IMR-90 (cell line): ENCODE measurements at regions not wholly inside any gene's neighbourhood (a gene's known extent, or its start where the extent isn't known, plus 50 kb on each side); places are given as distances from the start of the nearest gene placed in this dataset.

ENCODE experiments used
- CEBPB ChIP-seq: IDR thresholded peaks from 2 replicates; pipeline ENCODE4 v1.6.1; 2012; ENCODE audit warnings: low read depth, low read length, improper control_type of control experiment
- ELK1 ChIP-seq: fragments of 150-350 bp; IDR thresholded peaks from 2 replicates; pipeline ENCODE4 v1.6.1; 2016; ENCODE audit warnings: low read depth, mild to moderate bottlenecking, low read length, moderate library complexity, borderline replicate concordance
- MXI1 ChIP-seq: IDR thresholded peaks from 2 replicates; pipeline ENCODE4 v1.6.1; 2012; ENCODE audit warnings: low read depth, mild to moderate bottlenecking, low read length, moderate library complexity, borderline replicate concordance
- RAD21 ChIP-seq: IDR thresholded peaks from 2 replicates; pipeline ENCODE4 v1.6.1; 2012; ENCODE audit warnings: low read length, improper control_type of control experiment
- RFX5 ChIP-seq: IDR thresholded peaks from 2 replicates; pipeline ENCODE4 v1.8.0; 2012; ENCODE audit warnings: low read depth, mild to moderate bottlenecking, low read length, moderate library complexity
- USF2 ChIP-seq: fragments of 150-350 bp; IDR thresholded peaks from 2 replicates; pipeline ENCODE4 v1.6.1; 2017; ENCODE audit warnings: mild to moderate bottlenecking, antibody characterized with exemption, low read length, low read depth
- TF ChIP-seq, protein P1 (sequence below): conservative IDR thresholded peaks from 2 replicates; pipeline ENCODE4 v1.5.1; 2012; ENCODE audit warnings: mild to moderate bottlenecking, low read depth, low read length, improper control_type of control experiment

- no peak for TF ChIP-seq MXI1
- TF ChIP-seq ELK1 = no peak
- TF ChIP-seq, protein P1, sequence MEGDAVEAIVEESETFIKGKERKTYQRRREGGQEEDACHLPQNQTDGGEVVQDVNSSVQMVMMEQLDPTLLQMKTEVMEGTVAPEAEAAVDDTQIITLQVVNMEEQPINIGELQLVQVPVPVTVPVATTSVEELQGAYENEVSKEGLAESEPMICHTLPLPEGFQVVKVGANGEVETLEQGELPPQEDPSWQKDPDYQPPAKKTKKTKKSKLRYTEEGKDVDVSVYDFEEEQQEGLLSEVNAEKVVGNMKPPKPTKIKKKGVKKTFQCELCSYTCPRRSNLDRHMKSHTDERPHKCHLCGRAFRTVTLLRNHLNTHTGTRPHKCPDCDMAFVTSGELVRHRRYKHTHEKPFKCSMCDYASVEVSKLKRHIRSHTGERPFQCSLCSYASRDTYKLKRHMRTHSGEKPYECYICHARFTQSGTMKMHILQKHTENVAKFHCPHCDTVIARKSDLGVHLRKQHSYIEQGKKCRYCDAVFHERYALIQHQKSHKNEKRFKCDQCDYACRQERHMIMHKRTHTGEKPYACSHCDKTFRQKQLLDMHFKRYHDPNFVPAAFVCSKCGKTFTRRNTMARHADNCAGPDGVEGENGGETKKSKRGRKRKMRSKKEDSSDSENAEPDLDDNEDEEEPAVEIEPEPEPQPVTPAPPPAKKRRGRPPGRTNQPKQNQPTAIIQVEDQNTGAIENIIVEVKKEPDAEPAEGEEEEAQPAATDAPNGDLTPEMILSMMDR = no peak
- no peak for TF ChIP-seq CEBPB
- TF ChIP-seq USF2 = no peak
- no peak for TF ChIP-seq RFX5
- TF ChIP-seq RAD21 = no peak
Measured at GRCh38 chr3:157888040-157888439, 218.2 kb downstream of the SHOX2 start.
